Left ventricle myocardium superior (tissue), 1 donor: ENCODE measurements at regions not wholly inside any gene's neighbourhood (a gene's known extent, or its start where the extent isn't known, plus 50 kb on each side); places are given as distances from the start of the nearest gene placed in this dataset.

ENCODE experiments used
- ATAC-seq: fragments of 200-7000 bp; cut with Tn5 transposase; one replicate; pipeline ENCODE4 v1.9.1; 2020; ENCODE audit warnings: mild to moderate bottlenecking, moderate library complexity
- DNase-seq: peaks from one replicate; pipeline ENCODE4 v3.0.0-alpha.2; 2020
- intact Hi-C: fragments of 100-400 bp; cut with micrococcal nuclease; formaldehyde crosslinking; loops from one replicate; pipeline ENCODE4 v1.11.0; 2022
- donor health status: DM: no; HTN: yes; CAD: no; lungs with severe emphysema.

GRCh38 chr3:66133853-66134445 lies 86.9 kb upstream of the SLC25A26 start:
- no peak for DNase-seq
- no peak for ATAC-seq
- intact Hi-C loops: no loop called here

- ATAC-seq: no peak
- intact Hi-C loops: no loop called here
Observed at GRCh38 chr3:66133050-66133757, 87.6 kb upstream of the SLC25A26 start.

DNA sequence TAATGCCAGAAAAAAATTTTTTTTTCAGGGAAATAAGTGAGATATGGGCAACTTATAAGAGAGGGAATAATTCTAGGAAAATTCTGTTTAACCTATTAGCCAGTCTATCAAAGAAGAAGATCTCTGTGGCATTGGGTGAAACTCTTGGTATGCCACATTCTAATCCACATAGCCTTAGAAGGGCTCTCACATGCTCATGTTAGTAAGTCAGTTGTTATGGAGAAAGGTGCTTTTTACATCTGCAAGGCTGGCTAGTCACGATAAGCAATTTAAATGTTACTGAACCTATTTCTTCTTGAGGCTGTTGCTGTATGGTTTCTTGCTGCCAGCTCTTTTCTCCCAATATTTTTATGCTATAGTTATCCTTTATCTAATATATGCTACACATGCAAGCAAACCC lies 89.9 kb upstream of the MAGI1 start:
- intact Hi-C loops: no loop called here
- DNase-seq (no peak), ATAC-seq (no peak)

More at GRCh38 chr3:66133050-66133757, 87.6 kb upstream of the SLC25A26 start:
- no peak for DNase-seq

DNA sequence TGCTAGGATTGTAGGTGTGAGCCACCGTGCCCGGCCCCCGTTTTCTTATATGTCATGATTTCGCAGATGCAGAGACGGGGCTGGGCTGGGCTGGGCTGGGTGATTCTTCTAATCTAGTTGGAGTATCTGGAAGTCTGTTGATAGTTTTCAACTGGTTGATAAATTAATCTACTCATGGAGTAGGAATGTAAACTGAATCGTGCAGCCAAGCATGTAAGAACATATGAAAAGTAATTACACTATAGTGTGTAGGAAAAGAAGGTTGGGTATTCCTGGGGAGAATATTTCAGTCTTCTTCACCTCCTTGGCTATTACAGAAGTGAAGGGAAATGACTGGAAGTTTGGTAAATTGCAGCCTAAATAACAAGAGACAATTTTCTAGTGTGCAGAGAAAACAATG lies 82.6 kb upstream of the MAGI1 start:
- DNase-seq (no peak), ATAC-seq (no peak)
- intact Hi-C loops: no loop called here

DNA sequence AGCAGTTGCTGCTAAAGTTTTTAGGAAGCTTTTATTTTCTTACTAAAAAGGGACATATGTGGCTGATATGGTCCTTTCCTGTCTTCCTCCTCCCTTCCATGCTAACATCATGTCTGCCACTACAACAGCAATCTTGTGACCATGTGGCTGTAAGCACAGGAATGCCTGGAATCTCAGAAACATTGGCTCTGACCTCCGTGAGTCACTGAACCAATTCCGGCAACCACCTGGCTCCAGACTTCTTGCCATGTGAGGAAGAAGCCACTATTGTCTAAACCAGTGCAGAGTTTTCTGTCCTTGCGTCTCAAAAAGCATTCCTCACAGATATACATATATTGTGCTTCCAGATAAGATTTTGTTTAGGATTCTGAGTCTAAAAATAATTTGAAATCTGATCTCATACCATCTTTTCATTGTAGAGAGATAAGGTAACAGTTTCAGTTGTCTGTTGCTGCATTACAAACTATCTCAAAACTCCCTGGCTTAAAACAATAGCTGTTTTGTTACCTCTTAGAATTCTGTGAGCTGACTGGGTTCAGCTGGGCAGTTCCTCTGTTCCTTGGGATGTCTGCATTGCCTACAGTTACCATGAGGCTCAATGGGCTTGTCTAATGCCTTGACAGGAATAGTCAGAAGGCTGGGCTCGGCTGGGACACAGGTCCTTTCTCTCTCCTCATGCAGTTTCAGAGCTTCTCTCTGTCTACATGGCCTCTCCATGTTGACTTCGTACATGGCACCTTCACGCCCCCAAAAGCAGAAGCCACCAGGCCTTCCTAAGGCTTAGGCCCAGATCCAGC lies 77.3 kb upstream of the MAGI1 start:
- intact Hi-C loops: no loop called here
- ATAC-seq (peak; percentile 93), DNase-seq (peak; percentile 40)

- no peak for ATAC-seq
- intact Hi-C loops: no loop called here
Observed at GRCh38 chr3:66113542-66113941, 74.8 kb upstream of the MAGI1 start.

GRCh38 chr3:66110840-66111239 lies 72.1 kb upstream of the MAGI1 start:
- no peak for DNase-seq
- intact Hi-C loops: no loop called here
- peak; percentile 15 for ATAC-seq

More at GRCh38 chr3:66113542-66113941, 74.8 kb upstream of the MAGI1 start:
- DNase-seq: no peak

GRCh38 chr3:66107855-66108254 lies 69.1 kb upstream of the MAGI1 start:
- intact Hi-C loops: no loop called here
- DNase-seq (no peak), ATAC-seq (no peak)

DNA sequence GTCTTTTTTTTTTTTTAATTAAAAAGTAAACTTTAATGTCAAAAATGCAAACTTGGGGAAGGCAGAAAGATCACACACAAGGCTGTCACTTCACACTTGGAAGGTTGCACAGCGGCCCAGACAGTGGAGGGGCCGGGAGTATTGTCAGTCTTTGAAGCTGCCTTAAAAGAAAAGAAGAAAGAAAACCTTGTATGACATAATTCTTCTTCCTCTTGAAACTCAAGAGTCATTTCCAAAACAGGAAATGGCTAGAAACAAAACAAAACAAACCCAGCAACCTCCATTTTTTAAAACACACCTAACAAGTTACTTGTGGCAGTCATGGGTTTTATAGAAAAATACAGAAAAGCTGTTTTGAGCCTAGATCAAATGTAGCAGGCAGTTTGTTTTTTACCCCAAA lies 68.1 kb upstream of the MAGI1 start:
- ATAC-seq: no peak
- intact Hi-C loops: no loop called here
- DNase-seq: no peak

DNA sequence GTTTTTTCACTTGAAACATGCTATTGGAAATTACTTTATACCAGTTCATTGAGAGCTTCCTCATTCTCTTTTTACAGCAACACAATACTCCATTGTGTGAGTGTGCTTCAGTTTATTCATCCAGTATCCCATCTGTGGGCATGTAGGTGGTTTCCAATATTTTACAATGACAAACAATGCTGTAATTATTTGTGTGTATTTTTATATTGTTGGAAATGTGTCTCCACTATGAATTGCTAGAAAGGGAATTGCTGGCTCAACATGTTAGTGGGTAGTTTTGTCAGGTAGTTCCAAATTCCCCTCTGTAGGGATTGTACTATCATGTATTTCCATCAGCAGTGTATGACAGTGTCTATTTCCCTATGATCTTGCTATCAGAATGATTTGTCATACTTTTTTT lies 65.8 kb upstream of the MAGI1 start:
- DNase-seq (no peak), ATAC-seq (no peak)
- intact Hi-C loops: no loop called here

DNA sequence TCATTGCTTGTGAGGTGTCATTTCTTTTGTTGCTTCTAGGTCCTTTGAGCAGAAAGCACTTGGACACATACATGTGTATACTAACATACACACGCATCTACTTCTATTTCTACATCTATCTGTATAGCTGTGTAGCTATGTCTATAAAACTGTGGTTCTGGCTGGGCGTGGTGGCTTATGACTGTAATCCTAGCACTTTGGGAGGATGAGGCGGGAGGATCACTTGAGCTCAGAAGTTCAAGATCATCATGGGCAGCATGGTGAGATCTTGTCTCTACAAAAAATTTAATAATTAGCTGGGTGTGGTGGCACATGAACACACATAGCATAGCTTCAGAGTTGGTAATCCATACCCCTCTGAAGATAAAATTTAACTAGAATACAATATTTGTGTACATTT lies 65.0 kb upstream of the MAGI1 start:
- intact Hi-C loops: no loop called here
- ATAC-seq (no peak), DNase-seq (no peak)

DNA sequence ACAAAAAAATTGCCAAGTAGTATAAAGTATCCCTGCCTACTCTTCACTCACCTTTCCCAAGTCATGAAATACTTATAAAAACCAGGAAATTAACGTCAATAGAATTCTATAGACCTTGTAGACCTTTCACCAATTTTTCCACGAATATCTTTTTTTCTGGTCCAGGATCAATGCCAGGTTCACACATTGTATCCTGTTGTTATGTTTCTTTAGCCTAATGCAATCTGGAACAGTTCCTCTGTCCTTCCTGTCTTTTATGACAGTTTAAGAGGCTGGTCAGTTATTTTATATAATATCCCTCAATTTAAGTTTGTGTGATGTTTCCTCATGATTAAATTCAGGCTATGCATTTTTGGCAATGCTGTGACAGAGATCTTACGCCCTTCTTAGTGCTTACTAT lies 63.2 kb upstream of the MAGI1 start:
- intact Hi-C loops: no loop called here
- ATAC-seq: no peak
- no peak for DNase-seq

- DNase-seq (no peak), ATAC-seq (no peak)
- intact Hi-C loops: no loop called here
Observed at GRCh38 chr3:66099541-66100065, 60.9 kb upstream of the MAGI1 start.

DNA sequence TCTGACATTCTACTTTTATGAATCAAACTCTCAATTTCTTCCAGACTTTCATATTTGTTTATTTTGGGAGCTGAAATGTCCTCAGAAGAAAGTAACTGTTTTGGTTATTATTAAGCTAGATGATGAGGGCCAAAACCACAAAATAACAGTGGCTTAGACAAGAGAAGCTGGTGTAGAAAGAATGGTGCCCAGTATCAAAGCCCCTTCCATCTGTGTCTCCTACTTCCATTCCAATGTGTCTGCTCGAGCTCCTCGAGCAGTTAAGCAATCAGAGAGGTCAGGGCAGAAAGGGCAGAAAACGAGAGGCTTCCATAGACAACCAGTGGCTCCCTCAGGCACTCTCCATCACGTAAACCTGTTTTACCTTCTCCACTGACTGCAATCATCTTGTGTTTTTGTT lies 59.7 kb upstream of the MAGI1 start:
- intact Hi-C loops: no loop called here
- DNase-seq (no peak), ATAC-seq (no peak)

GRCh38 chr3:66097647-66098046 lies 58.9 kb upstream of the MAGI1 start:
- ATAC-seq (no peak), DNase-seq (no peak)
- intact Hi-C loops: no loop called here

GRCh38 chr3:66095295-66096001 lies 56.7 kb upstream of the MAGI1 start:
- ATAC-seq: no peak
- DNase-seq: no peak
- intact Hi-C loops: no loop called here

DNA sequence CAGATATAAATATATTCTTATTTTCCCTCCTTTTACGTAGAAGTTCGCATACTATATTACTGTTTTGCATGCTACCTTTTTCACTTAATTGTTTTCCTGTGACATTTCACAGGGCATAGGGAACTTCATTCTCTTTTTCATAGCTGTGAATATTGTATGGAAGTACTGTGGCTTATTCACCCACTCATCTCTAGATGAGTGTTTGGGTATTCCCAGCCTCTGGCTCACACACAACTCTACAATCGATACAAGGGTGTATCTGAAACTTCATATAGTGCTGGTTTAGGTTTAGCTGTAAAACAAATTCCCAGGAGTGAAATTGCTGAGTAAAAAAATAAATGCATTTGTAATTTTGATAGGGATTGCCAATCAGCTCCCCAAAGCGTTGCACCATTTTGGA lies 55.3 kb upstream of the MAGI1 start:
- ATAC-seq (no peak), DNase-seq (no peak)
- intact Hi-C loops: no loop called here

DNA sequence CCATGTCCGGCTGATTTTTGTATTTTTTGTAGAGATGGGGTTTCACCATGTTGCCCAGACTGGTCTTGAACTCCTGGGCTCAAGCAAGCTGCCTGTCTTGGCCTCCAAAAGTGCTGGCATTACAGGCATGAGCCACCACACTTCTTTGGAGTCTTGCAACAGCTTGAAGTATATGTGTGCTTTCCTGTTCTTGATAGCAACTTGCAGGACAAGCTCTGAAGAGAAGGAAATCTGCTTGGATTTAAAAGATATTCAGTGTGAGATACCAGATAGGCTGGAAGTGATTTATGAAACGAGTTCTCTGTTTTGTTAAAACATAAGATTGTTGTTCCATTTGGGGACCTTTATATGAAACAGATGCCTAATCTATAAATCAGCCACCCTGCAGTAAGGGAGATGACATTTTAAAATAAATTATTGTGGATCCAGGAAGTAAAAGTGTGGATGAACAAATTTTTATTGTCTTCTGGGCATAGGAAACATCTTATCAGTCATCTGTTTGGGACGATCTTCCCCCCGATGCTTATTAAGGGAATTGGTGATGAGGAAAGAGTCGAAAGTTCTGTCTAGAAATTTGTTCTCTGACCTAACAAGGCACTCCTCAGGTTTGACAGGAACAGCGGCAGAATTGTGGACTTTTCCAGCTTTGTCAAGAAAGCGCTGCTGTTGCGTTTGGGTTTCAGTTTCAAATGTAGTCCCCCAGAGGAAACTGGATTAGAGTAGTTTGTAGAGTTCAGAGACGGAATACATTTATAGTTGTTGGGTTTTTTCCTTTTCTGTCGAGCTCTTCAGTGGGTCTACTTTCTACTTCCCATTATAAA lies 53.7 kb upstream of the MAGI1 start:
- ATAC-seq: no peak

More for the DNA sequence above, 53.7 kb upstream of the MAGI1 start:
- DNase-seq: no peak
- intact Hi-C loops: no loop called here
